OCI-LY7 (cell line): ENCODE measurements at regions not wholly inside any gene's neighbourhood (a gene's known extent, or its start where the extent isn't known, plus 50 kb on each side); places are given as distances from the start of the nearest gene placed in this dataset.

Source experiments
- CTCF ChIP-seq: fragments of 200-600 bp; sonication (generic); conservative IDR thresholded peaks from 2 replicates; pipeline ENCODE4 v1.5.1; 2014; ENCODE audit warnings: mild to moderate bottlenecking, antibody characterized with exemption, low read length, moderate library complexity, mixed read lengths
- EZH2phosphoT487 ChIP-seq: fragments of 200-600 bp; sonication (generic); IDR thresholded peaks from 2 replicates; pipeline ENCODE4 v1.6.1; 2018; ENCODE audit warnings: low read depth, borderline replicate concordance, mild to moderate bottlenecking, mixed run types, antibody characterized with exemption, low read length, moderate library complexity, mixed read lengths

- TF ChIP-seq CTCF, result no peak
- no peak for TF ChIP-seq EZH2phosphoT487
These were observed 713.6 kb downstream of the NSUN3 start for GRCh38 chr3:94776401-94776915.
